HL-60 (cell line): ENCODE measurements at regions not wholly inside any gene's neighbourhood (a gene's known extent, or its start where the extent isn't known, plus 50 kb on each side); places are given as distances from the start of the nearest gene placed in this dataset.

ENCODE experiments used
- DNase-seq, 2 experiments: peaks; one replicate each; pipeline ENCODE4 v3.0.0-alpha.2; 2010 to 2020; ENCODE audit warnings: low read depth in 1 of 2, low spot score in 1 of 2
- H3K27ac ChIP-seq: fragments of 250-450 bp; sonication (Bioruptor Pico); replicated peaks from 2 replicates; pipeline ENCODE4 v1.5.1; 2020; ENCODE audit warnings: mild to moderate bottlenecking, moderate library complexity
- H3K27me3 ChIP-seq: fragments of 250-450 bp; sonication (Bioruptor Pico); 2 replicates; pipeline ENCODE4 v1.5.1; 2021; ENCODE audit warnings: mild to moderate bottlenecking, moderate library complexity; ENCODE audit not compliant: insufficient read depth, poor library complexity, severe bottlenecking
- H3K4me3 ChIP-seq: replicated peaks from 2 replicates; pipeline ENCODE4 v1.5.1; 2011; ENCODE audit warnings: mild to moderate bottlenecking, control low read depth, low read length; ENCODE audit not compliant: insufficient read depth
- CTCF ChIP-seq: IDR thresholded peaks from one replicate; pipeline ENCODE4 v1.5.1; 2011; ENCODE audit warnings: low read length, control low read depth, inconsistent platforms; ENCODE audit not compliant: insufficient read depth
- GABPA ChIP-seq: IDR thresholded peaks from 2 replicates; pipeline ENCODE4 v1.6.1; 2012; ENCODE audit warnings: low read depth
- POLR2AphosphoS5 ChIP-seq: IDR thresholded peaks from 2 replicates; pipeline ENCODE4 v1.6.1; 2012; ENCODE audit warnings: low read depth
- REST ChIP-seq: IDR thresholded peaks from 2 replicates; pipeline ENCODE4 v1.6.1; 2012; ENCODE audit warnings: low read depth; ENCODE audit not compliant: insufficient replicate concordance
- SPI1 ChIP-seq: IDR thresholded peaks from 2 replicates; pipeline ENCODE4 v1.6.1; 2012; ENCODE audit warnings: low read depth, mild to moderate bottlenecking, borderline replicate concordance

GRCh38 chr11:134669796-134670195 is 257.8 kb upstream of the B3GAT1 start:
- no peak overlapping the region for H3K4me3 ChIP-seq
- TF ChIP-seq GABPA = no peak
- no peak for TF ChIP-seq SPI1
- TF ChIP-seq REST = no peak
- TF ChIP-seq CTCF = no peak
- TF ChIP-seq POLR2AphosphoS5 = no peak
- H3K27me3 ChIP-seq = no peaks in the 10 kb centered on the region
- DNase-seq = no peak
- no peak overlapping the region for H3K27ac ChIP-seq

- H3K27me3 ChIP-seq = no peaks in the 10 kb centered on the region
- no peak overlapping the region for H3K4me3 ChIP-seq
- H3K27ac ChIP-seq = no peak overlapping the region
- DNase-seq = no peak
- no peak for TF ChIP-seq REST
- no peak for TF ChIP-seq CTCF
- no peak for TF ChIP-seq SPI1
- TF ChIP-seq POLR2AphosphoS5 = no peak
- TF ChIP-seq GABPA = no peak
Observed at GRCh38 chr11:134668796-134669195, 256.8 kb upstream of the B3GAT1 start.

- no peaks in the 10 kb centered on the region for H3K27me3 ChIP-seq
- H3K27ac ChIP-seq = no peak overlapping the region
- H3K4me3 ChIP-seq = no peak overlapping the region
- no peak for TF ChIP-seq POLR2AphosphoS5
- no peak for TF ChIP-seq CTCF
- TF ChIP-seq REST = no peak
- no peak for TF ChIP-seq GABPA
- TF ChIP-seq SPI1 = no peak
- DNase-seq = no peak
Observed at GRCh38 chr11:134668076-134668475, 256.0 kb upstream of the B3GAT1 start.
